Muscle of arm (tissue), 1 donor: ENCODE measurements at regions not wholly inside any gene's neighbourhood (a gene's known extent, or its start where the extent isn't known, plus 50 kb on each side); places are given as distances from the start of the nearest gene placed in this dataset.

Experiments used
- DNase-seq: peaks from one replicate; pipeline ENCODE4 v3.0.0-alpha.2; 2013

GRCh38 chr4:152097371-152097770 is 336.6 kb upstream of the GATB start:
- DNase-seq = no peak

- no peak for DNase-seq
Measured at GRCh38 chr4:152095701-152096070, 334.9 kb upstream of the GATB start.

- no peak for DNase-seq
Measured at GRCh38 chr4:152094970-152095700, 334.3 kb upstream of the GATB start.

- DNase-seq = no peak
Measured at GRCh38 chr4:152091405-152091804, 330.6 kb upstream of the GATB start.

GRCh38 chr4:152090543-152090942 is 329.7 kb upstream of the GATB start:
- DNase-seq = no peak

GRCh38 chr4:152089584-152089983 is 328.8 kb upstream of the GATB start:
- no peak for DNase-seq

GRCh38 chr4:152087335-152087734 is 326.5 kb upstream of the GATB start:
- DNase-seq = no peak

- DNase-seq = no peak
Measured at GRCh38 chr4:152085657-152086056, 324.9 kb upstream of the GATB start.

GRCh38 chr4:152083338-152083737 is 322.5 kb upstream of the GATB start:
- no peak for DNase-seq

- DNase-seq = no peak
Measured at GRCh38 chr4:152081024-152081423, 320.2 kb upstream of the GATB start.

- no peak for DNase-seq
Measured at GRCh38 chr4:152079543-152080293, 318.9 kb upstream of the GATB start.

- no peak for DNase-seq
Measured at GRCh38 chr4:152079079-152079478, 318.3 kb upstream of the GATB start.

- DNase-seq = no peak
Measured at GRCh38 chr4:152077582-152077981, 316.8 kb upstream of the GATB start.

- no peak for DNase-seq
Measured at GRCh38 chr4:152075253-152075928, 314.6 kb upstream of the GATB start.

GRCh38 chr4:152074573-152074972 is 313.8 kb upstream of the GATB start:
- DNase-seq = no peak

GRCh38 chr4:152074088-152074437 is 313.3 kb upstream of the GATB start:
- no peak for DNase-seq

- DNase-seq = no peak
Measured at GRCh38 chr4:152073351-152074087, 312.7 kb upstream of the GATB start.

GRCh38 chr4:152072906-152073305 is 312.1 kb upstream of the GATB start:
- no peak for DNase-seq

GRCh38 chr4:152072001-152072485 is 311.2 kb upstream of the GATB start:
- no peak for DNase-seq

- DNase-seq = no peak
Measured at GRCh38 chr4:152070854-152071253, 310.0 kb upstream of the GATB start.

GRCh38 chr4:152068866-152069265 is 308.1 kb upstream of the GATB start:
- no peak for DNase-seq

GRCh38 chr4:152065545-152065944 is 304.7 kb upstream of the GATB start:
- DNase-seq = no peak
